C4-2B (cell line): ENCODE measurements at regions not wholly inside any gene's neighbourhood (a gene's known extent, or its start where the extent isn't known, plus 50 kb on each side); places are given as distances from the start of the nearest gene placed in this dataset.

Source experiments
- H3K27ac ChIP-seq: fragments of 450-650 bp; 2 replicates; pipeline ENCODE4 v1.5.1; 2017
- CTCF ChIP-seq: fragments of 450-650 bp; conservative IDR thresholded peaks from 2 replicates; pipeline ENCODE4 v1.5.1; 2017; ENCODE audit warnings: mild to moderate bottlenecking
- ZFX ChIP-seq: fragments of 450-650 bp; IDR thresholded peaks from 2 replicates; pipeline ENCODE4 v1.6.1; 2017

GRCh38 chr4:33649471-33649870, 2594.8 kb downstream of the ARAP2 start:
- no peak overlapping the region for H3K27ac ChIP-seq
- TF ChIP-seq CTCF, result no peak
- TF ChIP-seq ZFX, result no peak

GRCh38 chr4:33650036-33650435, 2594.3 kb downstream of the ARAP2 start:
- H3K27ac ChIP-seq, result no peak overlapping the region
- TF ChIP-seq ZFX (no peak), CTCF (no peak)

DNA sequence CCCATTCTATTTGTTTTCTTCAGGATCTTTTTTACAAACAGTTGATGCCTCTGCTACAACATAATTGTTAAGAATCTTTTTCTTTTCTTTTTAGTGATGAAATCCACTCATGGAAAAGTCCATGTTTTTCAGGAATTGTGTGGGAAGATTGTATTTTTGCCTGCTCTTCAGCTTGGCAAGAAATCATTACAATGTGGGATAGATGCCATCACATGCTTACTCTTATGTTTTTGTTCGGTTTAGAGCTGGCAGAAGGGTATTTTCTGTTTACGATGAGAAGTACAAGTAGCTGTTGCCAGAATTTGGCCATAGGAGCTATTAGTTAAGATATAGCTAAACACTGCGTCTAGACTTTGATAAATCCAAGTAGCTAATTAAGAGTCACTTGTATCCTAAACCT, 2585.3 kb downstream of the ARAP2 start:
- no peak for TF ChIP-seq CTCF
- no peak for TF ChIP-seq ZFX

GRCh38 chr4:33661636-33662035, 2582.7 kb downstream of the ARAP2 start:
- no peak overlapping the region for H3K27ac ChIP-seq
- TF ChIP-seq CTCF (no peak), ZFX (no peak)

More for the DNA sequence above, 2585.3 kb downstream of the ARAP2 start:
- H3K27ac ChIP-seq, result no peak overlapping the region

DNA sequence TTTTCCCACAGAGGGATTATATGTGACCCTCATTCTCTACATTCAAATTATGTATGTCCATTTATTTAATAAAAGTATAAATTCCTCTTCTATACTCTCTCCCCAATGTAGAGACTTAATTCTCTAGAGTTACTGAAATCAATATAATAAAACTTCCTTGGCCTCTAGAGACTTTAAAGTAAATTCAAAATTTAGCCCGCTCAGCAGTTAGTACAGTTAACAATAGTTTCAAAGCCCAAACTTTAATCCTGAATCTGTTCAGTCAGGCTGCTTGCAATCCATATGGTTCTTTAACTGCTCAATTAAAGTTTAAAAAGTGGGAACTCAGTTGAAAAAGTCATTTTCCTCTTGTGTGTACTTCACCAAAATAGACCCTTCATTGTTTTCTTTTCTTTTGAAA, 2558.4 kb downstream of the ARAP2 start:
- no peak for TF ChIP-seq ZFX
- TF ChIP-seq CTCF, result no peak

DNA sequence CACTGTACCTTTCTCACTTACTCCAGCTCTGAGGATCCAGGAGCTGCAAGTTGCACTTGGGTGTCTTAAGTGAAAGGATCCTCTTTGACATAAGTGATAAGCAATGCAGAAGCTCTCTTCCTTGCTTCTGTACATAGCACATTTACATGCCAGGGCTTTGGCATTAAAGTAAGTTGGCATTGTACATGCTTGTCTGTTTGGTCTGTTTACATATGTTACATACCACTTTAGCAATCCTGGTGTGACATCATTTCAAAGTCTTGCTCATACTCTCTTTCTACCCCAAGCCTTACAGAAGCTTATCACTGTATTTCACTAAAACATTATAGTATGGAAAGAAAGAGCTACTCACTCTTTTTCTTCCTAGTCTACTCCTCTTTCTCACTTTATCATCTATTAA, 2548.3 kb downstream of the ARAP2 start:
- H3K27ac ChIP-seq, result no peak overlapping the region
- TF ChIP-seq CTCF, result no peak

More for the DNA sequence above, 2558.4 kb downstream of the ARAP2 start:
- no peak overlapping the region for H3K27ac ChIP-seq

DNA sequence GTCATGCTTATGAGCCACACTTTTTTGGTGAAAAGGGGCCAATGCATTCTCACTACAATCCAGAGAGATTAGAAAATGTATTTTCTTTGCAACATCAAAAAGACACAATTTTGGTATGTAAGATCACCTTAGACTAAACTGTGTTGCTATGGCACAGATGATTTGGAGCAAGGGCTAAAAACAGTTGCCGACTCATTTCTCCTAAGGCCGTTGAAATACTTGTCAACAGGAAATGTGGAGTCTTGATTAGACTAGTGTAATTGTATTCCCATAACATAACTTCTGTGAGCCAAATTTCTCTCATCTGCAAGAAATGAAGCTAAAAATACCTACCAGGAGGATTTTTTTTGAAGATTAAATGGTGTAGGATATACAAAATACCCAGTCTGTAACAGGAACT, 2547.7 kb downstream of the ARAP2 start:
- TF ChIP-seq CTCF (no peak), ZFX (no peak)
- no peak overlapping the region for H3K27ac ChIP-seq
